NCI-H2227 treated with DMSO at 0.1 percent for 48 hours (cell line): ENCODE measurements at regions not wholly inside any gene's neighbourhood (a gene's known extent, or its start where the extent isn't known, plus 50 kb on each side); places are given as distances from the start of the nearest gene placed in this dataset.

ENCODE experiments used
- DNase-seq: peaks from one replicate; lab custom pipeline; 2025; lab: John Stamatoyannopoulos, UW

DNA sequence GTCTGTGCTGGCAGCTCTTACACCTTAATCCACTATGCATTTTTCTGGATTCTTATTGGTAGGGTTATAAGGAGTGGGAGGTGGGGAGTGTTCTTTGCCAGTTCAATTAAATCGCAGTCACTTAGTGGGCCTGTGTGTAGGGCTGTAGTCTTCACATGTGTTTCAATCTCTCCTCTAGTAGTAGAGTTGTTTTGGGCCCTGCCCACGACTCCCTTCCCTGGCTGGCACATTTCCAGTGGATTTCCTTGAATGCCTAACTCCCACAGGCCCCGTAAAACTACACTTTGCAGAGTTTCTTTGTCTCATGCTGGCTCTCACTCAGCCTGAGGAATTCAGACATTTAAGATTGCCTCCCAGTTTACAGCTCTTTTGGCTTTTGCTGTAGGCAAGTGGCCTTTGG, 414.0 kb upstream of the OPRM1 start:
- DNase-seq: no peak

GRCh38 chr6:153624528-153624927, 414.5 kb upstream of the OPRM1 start:
- DNase-seq: no peak

- no peak for DNase-seq
Observed at GRCh38 chr6:153623496-153623895, 415.5 kb upstream of the OPRM1 start.

DNA sequence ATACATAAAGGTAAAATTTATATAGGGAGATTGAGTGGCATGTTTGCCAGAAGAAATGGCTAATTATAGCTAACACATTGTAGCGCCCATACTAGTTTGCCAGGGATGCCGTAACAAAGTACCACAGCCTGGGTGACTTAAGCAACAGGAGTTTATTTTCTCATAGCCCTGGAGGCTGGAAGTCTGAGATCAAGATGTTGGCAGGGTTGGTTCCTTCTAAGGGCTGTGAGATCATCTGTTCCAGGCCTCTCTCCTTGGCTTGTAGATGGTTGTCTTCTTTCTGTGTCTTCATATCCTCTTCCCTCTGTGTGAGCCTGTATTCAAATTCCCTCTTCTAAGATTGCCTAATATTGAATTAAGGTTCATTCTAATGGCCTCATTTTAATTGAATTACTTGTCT, 417.5 kb upstream of the OPRM1 start:
- DNase-seq: no peak

DNA sequence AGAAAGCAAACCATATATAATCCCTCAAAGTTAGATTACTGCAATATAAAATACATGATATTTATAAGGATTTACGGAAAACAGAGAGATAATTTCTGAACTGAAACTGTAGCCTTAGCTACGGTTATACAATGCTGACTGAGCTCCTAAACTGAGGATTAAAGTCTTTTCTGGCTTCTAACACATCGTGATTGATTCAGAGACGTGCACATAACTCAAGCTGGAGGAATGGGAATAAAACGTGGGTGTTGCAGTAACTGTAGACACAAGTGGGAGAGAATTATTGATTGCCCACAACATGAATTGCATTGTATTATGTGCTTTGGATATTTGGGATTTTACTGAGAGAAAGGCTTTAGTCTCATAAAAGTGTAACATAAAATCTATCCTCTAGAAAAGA, 418.0 kb upstream of the OPRM1 start:
- no peak for DNase-seq

DNA sequence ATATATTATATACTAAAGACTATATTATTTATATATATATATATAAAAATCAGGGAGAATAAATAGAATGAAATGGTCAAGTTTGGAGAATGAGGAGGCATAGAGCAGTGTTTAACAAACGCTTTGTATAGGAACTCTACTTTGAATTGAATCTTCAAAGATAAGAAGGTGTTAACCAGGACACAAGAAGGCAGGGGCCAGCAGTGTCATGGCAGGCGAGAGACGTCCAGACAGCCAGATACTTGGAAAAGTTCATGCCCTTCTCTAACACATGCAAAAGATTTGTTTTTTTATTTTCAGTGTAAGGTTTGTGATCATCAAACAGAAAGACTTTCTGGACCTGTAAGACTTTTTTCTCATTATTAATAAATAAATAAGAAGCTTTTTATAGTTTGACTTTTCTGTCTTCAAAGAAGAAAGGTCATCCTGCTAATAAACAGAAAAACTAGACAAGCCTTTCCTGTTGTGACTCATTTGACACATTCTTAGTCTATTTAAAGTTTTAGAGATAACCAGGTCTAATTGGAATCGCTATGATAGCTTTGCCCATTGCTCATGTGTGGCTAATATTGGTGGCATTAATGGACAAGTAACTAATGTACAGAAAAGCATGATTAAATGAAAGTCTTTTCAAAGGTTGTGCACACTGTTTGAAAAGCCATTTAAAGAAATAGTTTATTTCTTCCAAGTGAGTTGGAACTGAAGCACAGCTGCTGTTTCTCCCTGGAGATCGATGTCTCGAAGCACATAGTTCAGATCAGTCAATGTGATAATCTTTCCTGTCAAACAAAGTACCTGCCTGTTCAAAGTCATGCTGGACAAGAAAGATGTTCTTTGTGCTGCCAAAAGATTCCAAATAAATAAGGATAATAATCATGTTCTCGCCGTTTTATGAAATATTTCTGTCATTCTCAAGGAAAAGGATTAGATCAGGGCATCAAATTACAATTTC, 420.4 kb upstream of the OPRM1 start:
- no peak for DNase-seq

DNA sequence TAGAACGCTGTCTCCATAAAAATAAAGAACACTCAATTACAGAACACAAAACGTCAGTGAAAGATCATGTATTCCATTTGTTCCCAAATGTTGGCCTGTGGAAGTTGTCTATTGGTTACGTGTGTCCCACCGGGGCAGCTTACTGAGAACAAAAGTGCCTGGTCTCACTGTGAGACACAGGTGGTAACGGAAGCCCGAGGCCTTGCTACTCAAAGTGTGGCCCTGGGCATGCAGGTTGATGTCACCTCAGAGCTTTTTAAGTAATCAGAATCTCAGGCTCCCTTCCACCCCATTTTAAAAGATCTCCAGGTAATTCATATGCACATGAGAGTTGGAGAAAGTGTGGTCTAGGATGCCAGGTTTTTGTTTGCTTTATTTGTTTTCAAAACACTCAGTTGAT, 422.5 kb upstream of the OPRM1 start:
- DNase-seq: no peak

GRCh38 chr6:153613719-153614455, 425.2 kb upstream of the OPRM1 start:
- DNase-seq: no peak

GRCh38 chr6:153602401-153602800, 436.6 kb upstream of the OPRM1 start:
- DNase-seq: no peak

DNA sequence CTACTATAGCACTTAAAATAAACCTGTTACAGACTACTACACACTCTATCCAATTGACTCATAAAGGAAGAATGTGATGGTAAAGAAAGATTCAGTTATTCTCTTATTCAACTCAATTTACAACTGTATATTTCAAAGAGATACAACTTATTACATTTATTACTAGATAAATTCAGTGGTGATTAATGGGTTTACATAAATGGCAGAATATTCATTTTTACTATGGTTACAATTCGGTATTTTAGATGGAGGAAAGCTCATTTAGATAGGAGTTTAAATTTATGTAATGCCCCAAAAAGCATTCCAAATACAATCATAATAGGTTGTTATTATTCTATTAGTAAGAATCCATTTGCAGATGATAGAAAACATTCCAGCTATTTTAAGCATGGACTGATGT, 439.1 kb upstream of the OPRM1 start:
- DNase-seq: no peak

DNA sequence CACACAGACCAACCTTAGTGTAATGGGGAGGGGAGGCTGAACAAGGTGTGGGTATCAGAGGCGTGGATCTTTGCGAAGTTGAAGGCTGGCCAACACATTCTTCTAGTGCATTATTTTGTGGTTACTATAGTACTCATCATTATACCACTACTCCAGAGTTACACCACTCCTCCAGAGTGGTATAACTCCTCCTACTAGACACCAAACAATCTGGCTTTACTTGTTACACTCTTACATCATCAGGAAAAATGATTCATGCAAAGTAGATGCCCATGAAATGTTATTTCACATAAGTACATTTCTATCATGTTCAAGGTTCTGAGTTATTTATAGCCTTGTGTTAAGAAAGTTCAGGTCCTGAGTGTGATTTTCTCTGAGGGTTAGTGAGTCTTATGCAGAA, 443.1 kb upstream of the OPRM1 start:
- DNase-seq: no peak

- no peak for DNase-seq
Observed at GRCh38 chr6:153594871-153595270, 444.2 kb upstream of the OPRM1 start.

GRCh38 chr6:153591159-153591558, 447.9 kb upstream of the OPRM1 start:
- DNase-seq: no peak

DNA sequence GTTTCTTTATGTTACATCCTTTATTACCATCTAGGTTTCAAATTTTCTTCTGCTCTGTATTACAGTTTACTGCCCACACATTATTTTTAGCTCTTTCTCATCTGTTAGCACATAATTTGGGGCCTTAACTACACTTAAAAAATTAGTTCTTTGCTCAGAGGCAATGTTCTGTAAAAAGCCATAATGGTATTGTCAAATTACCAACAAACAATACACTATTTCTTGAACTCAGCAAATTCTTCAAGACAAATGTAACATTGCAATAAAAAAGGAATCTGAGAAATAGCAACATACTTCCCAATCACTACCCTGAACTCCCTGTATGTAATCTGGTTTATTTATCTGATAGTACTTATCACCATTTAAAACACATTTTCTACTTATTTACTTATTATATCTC, 448.6 kb upstream of the OPRM1 start:
- no peak for DNase-seq

DNA sequence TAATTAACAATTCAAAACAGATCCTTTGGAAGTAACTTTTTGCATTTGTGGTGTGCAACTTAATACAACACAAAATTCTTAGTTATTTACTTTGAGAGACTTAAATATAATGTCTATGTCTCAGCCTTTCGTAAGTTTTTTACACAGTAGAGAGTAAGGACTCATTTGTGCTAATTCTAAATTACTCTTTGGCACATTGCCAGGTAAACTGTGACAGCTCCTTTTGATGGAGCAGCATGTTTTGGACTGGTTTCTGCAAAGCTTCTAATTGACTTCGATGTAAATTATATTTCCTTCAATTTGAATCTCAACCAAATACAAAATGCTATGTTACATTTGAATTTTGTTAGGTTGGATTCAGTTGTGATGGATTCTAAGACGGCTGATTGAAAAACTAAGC, 450.7 kb upstream of the OPRM1 start:
- no peak for DNase-seq

- DNase-seq: no peak
Observed at GRCh38 chr6:153583685-153584084, 452.6 kb upstream of the RGS17 start.

DNA sequence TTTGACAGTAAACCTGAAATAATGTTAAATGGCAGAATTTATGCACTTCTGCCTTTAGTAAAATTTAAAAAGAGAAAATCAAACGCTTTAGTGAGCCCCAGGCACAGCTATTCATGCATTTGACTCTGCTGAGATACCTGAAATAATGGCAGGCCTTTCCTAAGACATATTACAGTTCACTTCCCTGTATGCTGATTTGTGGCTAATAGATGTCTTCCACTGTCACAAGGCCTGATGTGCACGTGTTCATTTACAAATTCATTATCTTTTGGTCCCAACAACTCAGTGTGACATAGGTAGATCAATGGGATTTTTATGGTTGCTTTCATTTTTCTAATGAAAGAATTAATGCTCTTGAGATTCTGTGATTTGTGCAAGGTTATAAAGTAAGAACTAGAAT, 449.7 kb upstream of the RGS17 start:
- no peak for DNase-seq

- no peak for DNase-seq
Observed at GRCh38 chr6:153575528-153575927, 444.4 kb upstream of the RGS17 start.

GRCh38 chr6:153574231-153574630, 443.1 kb upstream of the RGS17 start:
- DNase-seq: no peak

DNA sequence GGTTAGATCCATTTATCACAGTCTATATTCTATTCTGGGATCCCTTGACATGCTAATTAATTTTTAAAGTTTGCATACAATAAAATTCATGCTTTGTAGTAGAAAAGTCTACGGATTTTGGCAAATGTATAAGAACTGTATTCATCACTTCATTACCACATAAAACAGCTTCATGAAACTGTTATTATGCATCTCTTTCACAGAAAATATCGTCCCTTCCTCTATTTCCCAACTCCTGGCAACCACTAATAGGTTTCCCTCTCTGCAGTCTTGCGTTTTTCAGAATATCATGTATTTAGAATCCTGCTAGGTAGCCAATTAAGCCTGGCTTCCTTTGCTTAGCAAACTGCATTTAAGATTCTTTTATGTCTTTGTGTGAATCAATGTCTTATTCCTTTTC, 441.3 kb upstream of the RGS17 start:
- DNase-seq: no peak

DNA sequence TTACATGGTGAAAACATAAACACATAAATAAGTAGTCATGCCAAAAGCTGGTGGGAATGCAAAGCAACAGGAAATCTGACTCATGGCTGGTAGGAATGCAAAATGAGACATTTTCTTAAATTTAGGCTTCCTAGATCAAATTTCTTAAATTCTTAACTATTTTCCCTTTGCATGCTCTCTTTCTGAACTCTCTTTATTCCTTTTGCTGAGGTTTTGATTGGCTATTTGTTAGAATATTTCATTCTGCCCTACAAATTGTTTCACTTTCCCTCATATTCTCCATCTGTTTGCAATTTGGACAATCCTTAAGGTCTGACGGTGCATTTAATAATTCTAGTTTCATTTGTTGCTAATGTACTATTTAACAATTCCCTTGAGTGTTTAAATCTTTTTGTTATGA, 437.5 kb upstream of the RGS17 start:
- DNase-seq: no peak

GRCh38 chr6:153564803-153565202, 433.7 kb upstream of the RGS17 start:
- no peak for DNase-seq

GRCh38 chr6:153563001-153563400, 431.9 kb upstream of the RGS17 start:
- no peak for DNase-seq
